ENCODE measurements at regions not wholly inside any gene's neighbourhood (a gene's known extent, or its start where the extent isn't known, plus 50 kb on each side); places are given as distances from the start of the nearest gene placed in this dataset.

- TF ChIP-seq CTCF (IDR thresholded peaks at IDR 0.05) (peak in 1 of 3 experiments; percentile 75), POLR2A (IDR thresholded peaks at IDR 0.05) (no peak)
Measured at GRCh38 chr6:141677598-141678211, 455.0 kb upstream of the GJE1 start.
